ENCODE measurements at regions not wholly inside any gene's neighbourhood (a gene's known extent, or its start where the extent isn't known, plus 50 kb on each side); places are given as distances from the start of the nearest gene placed in this dataset.

- H3K4me3 ChIP-seq (ENCODE audit: low read length in 3 of 3) = no peak overlapping the region
- H3K9ac ChIP-seq (ENCODE audit: low read length in 3 of 3) = no peak overlapping the region
- intact Hi-C loops (cut with DNase I) = no loop called here
- no peak for FAIRE-seq
- no peak for TF ChIP-seq CTCF (IDR thresholded peaks at IDR 0.05; ENCODE audit: borderline replicate concordance, extremely low read depth, insufficient read depth)
- DNase-seq = no peak
- no peaks in the 10 kb centered on the region for H3K4me1 ChIP-seq (ENCODE audit: control insufficient read depth in 2 of 3, insufficient read depth in 2 of 3, low read depth in 1 of 3, low read length in 3 of 3)
- no peaks in the 10 kb centered on the region for H3K27me3 ChIP-seq (ENCODE audit: control insufficient read depth, insufficient read depth, low read length)
- H3K9me3 ChIP-seq (ENCODE audit: control insufficient read depth in 2 of 3, insufficient read depth in 1 of 3, low read length in 3 of 3) = no peaks in the 10 kb centered on the region
- no peaks in the 10 kb centered on the region for H3K36me3 ChIP-seq (ENCODE audit: control insufficient read depth in 2 of 3, insufficient read depth in 3 of 3, low read length in 3 of 3)
- no peak overlapping the region for H3K27ac ChIP-seq (ENCODE audit: low read depth in 2 of 2, low read length in 2 of 2)
Observed at GRCh38 chr18:41577529-41577928, 377.5 kb upstream of the PIK3C3 start.

GRCh38 chr18:41576643-41577042, 378.4 kb upstream of the PIK3C3 start:
- DNase-seq = peak in 1 of 5 donors; percentile 22
- Histone ChIP-seq H3K9me3 (ENCODE audit: control insufficient read depth in 2 of 3, insufficient read depth in 1 of 3, low read length in 3 of 3) (no peaks in the 10 kb centered on the region), H3K9ac (ENCODE audit: low read length in 3 of 3) (no peak overlapping the region), H3K4me3 (ENCODE audit: low read length in 3 of 3) (no peak overlapping the region), H3K36me3 (ENCODE audit: control insufficient read depth in 2 of 3, insufficient read depth in 3 of 3, low read length in 3 of 3) (no peaks in the 10 kb centered on the region), H3K27ac (ENCODE audit: low read depth in 2 of 2, low read length in 2 of 2) (no peak overlapping the region), H3K4me1 (ENCODE audit: control insufficient read depth in 2 of 3, insufficient read depth in 2 of 3, low read depth in 1 of 3, low read length in 3 of 3) (no peaks in the 10 kb centered on the region), H3K27me3 (ENCODE audit: control insufficient read depth, insufficient read depth, low read length) (no peaks in the 10 kb centered on the region)
- TF ChIP-seq CTCF (IDR thresholded peaks at IDR 0.05; ENCODE audit: borderline replicate concordance, extremely low read depth, insufficient read depth) = no peak
- intact Hi-C loops (cut with DNase I) = no loop called here
- FAIRE-seq = no peak

GRCh38 chr18:41569867-41570266, 385.2 kb upstream of the PIK3C3 start:
- no peak for TF ChIP-seq CTCF (IDR thresholded peaks at IDR 0.05; ENCODE audit: borderline replicate concordance, extremely low read depth, insufficient read depth)
- no peaks in the 10 kb centered on the region for H3K27me3 ChIP-seq (ENCODE audit: control insufficient read depth, insufficient read depth, low read length)
- H3K4me1 ChIP-seq (ENCODE audit: control insufficient read depth in 2 of 3, insufficient read depth in 2 of 3, low read depth in 1 of 3, low read length in 3 of 3) = no peaks in the 10 kb centered on the region
- no peaks in the 10 kb centered on the region for H3K9me3 ChIP-seq (ENCODE audit: control insufficient read depth in 2 of 3, insufficient read depth in 1 of 3, low read length in 3 of 3)
- no peak overlapping the region for H3K9ac ChIP-seq (ENCODE audit: low read length in 3 of 3)
- no peak for FAIRE-seq
- no peak overlapping the region for H3K27ac ChIP-seq (ENCODE audit: low read depth in 2 of 2, low read length in 2 of 2)
- no peaks in the 10 kb centered on the region for H3K36me3 ChIP-seq (ENCODE audit: control insufficient read depth in 2 of 3, insufficient read depth in 3 of 3, low read length in 3 of 3)
- H3K4me3 ChIP-seq (ENCODE audit: low read length in 3 of 3) = no peak overlapping the region
- DNase-seq = no peak
- intact Hi-C loops (cut with DNase I) = no loop called here

GRCh38 chr18:41561961-41562360, 393.1 kb upstream of the PIK3C3 start:
- FAIRE-seq (no peak), DNase-seq (no peak)
- Histone ChIP-seq H3K9me3 (ENCODE audit: control insufficient read depth in 2 of 3, insufficient read depth in 1 of 3, low read length in 3 of 3) (no peaks in the 10 kb centered on the region), H3K9ac (ENCODE audit: low read length in 3 of 3) (no peak overlapping the region), H3K36me3 (ENCODE audit: control insufficient read depth in 2 of 3, insufficient read depth in 3 of 3, low read length in 3 of 3) (no peaks in the 10 kb centered on the region), H3K27ac (ENCODE audit: low read depth in 2 of 2, low read length in 2 of 2) (no peak overlapping the region), H3K27me3 (ENCODE audit: control insufficient read depth, insufficient read depth, low read length) (no peaks in the 10 kb centered on the region), H3K4me3 (ENCODE audit: low read length in 3 of 3) (no peak overlapping the region), H3K4me1 (ENCODE audit: control insufficient read depth in 2 of 3, insufficient read depth in 2 of 3, low read depth in 1 of 3, low read length in 3 of 3) (no peaks in the 10 kb centered on the region)
- no peak for TF ChIP-seq CTCF (IDR thresholded peaks at IDR 0.05; ENCODE audit: borderline replicate concordance, extremely low read depth, insufficient read depth)
- intact Hi-C loops (cut with DNase I) = no loop called here
